HepG2 (cell line): ENCODE measurements at regions not wholly inside any gene's neighbourhood (a gene's known extent, or its start where the extent isn't known, plus 50 kb on each side); places are given as distances from the start of the nearest gene placed in this dataset.

Source experiments
- ATAC-seq: fragments of 200-7000 bp; cut with Tn5 transposase; 3 replicates; pipeline ENCODE4 v1.9.1; 2020; ENCODE audit warnings: mild to moderate bottlenecking, moderate library complexity
- BruUV-seq: library from RNA; stranded (reverse); fragments of 400-500 nt; replicated peaks from 2 replicates; lab custom pipeline; 2021; lab: Mats Ljungman, UMichigan
- CTCF ChIA-PET: fragments of 300-600 bp; formaldehyde crosslinking; extraction: SDS; loops from one replicate; lab custom pipeline; 2021; ENCODE audit warnings: low total read pairs, inconsistent platforms, low intra/inter-chr PET ratio; lab: Yijun Ruan, JAX
- POLR2A ChIA-PET: fragments of 350-600 bp; sonication (Branson Sonifier 250); formaldehyde crosslinking; loops from one replicate; lab custom pipeline; 2020; ENCODE audit warnings: antibody characterized with exemption, inconsistent platforms; lab: Yijun Ruan, JAX
- DNase-seq: peaks from one replicate; pipeline ENCODE4 v3.0.0-alpha.2; 2015; ENCODE audit warnings: low spot score
- FAIRE-seq: peaks from 3 replicates; lab custom pipeline; 2011; peaks lifted over from hg19 to GRCh38; lab: Jason Lieb, UNC
- H2AFZ ChIP-seq: one replicate; pipeline ENCODE4 v1.6.1; 2011; ENCODE audit warnings: low read length, inconsistent platforms
- H3K27ac ChIP-seq: fragments of 300-600 bp; 3 replicates; pipeline ENCODE4 v1.8.0; 2011; ENCODE audit warnings: mixed run types, mild to moderate bottlenecking, mixed read lengths, low read length, inconsistent platforms; ENCODE audit not compliant: insufficient read depth; ENCODE audit errors: extremely low read length
- H3K27me3 ChIP-seq, 2 experiments: fragments of 200-600 bp in 1 of 2; 2 replicates in 1 of 2; 3 replicates in 1 of 2; pipeline versions ENCODE4 v1.6.0 to v1.8.0; 2011; ENCODE audit warnings: low read length in 2 of 2, mild to moderate bottlenecking in 2 of 2, moderate library complexity in 2 of 2, inconsistent platforms in 1 of 2; ENCODE audit not compliant: insufficient read depth in 2 of 2, control insufficient read depth in 1 of 2
- H3K36me3 ChIP-seq, 2 experiments: fragments of 200-600 bp in 1 of 2; replicated peaks in 1 of 2; 2 replicates in 1 of 2; 3 replicates in 1 of 2; pipeline versions ENCODE4 v1.5.1 to v1.8.0; 2011; ENCODE audit warnings: low read length in 2 of 2, inconsistent platforms in 1 of 2; ENCODE audit not compliant: insufficient read depth in 2 of 2, control insufficient read depth in 1 of 2
- H3K4me1 ChIP-seq: 2 replicates; pipeline ENCODE4 v1.5.1; 2012; ENCODE audit warnings: low read length, inconsistent platforms; ENCODE audit not compliant: insufficient read depth
- H3K4me2 ChIP-seq: 2 replicates; pipeline ENCODE4 v1.6.0; 2011; ENCODE audit warnings: low read depth, low read length, inconsistent platforms
- H3K4me3 ChIP-seq, 3 experiments: fragments of 200-600 bp in 1 of 3; sonication (generic), shearing (Covaris generic) in 1 of 3; replicated peaks in 1 of 3; 2 replicates each; pipeline ENCODE4 v1.5.1; 2011 to 2016; ENCODE audit warnings: low read length in 3 of 3, inconsistent platforms in 2 of 3, low read depth in 2 of 3, mild to moderate bottlenecking in 2 of 3, control low read depth in 1 of 3, mixed read lengths in 1 of 3; ENCODE audit not compliant: insufficient read depth in 1 of 3
- H3K79me2 ChIP-seq: one replicate; pipeline ENCODE4 v1.6.1; 2011; ENCODE audit warnings: low read length, inconsistent platforms; ENCODE audit not compliant: insufficient read depth
- H3K9ac ChIP-seq: 2 replicates; pipeline ENCODE4 v1.6.0; 2011; ENCODE audit warnings: mild to moderate bottlenecking, low read depth, low read length, inconsistent platforms; ENCODE audit not compliant: insufficient read depth
- H3K9me3 ChIP-seq: 2 replicates; pipeline ENCODE4 v1.5.1; 2012; ENCODE audit warnings: mild to moderate bottlenecking, low read length
- H4K20me1 ChIP-seq: 2 replicates; pipeline ENCODE4 v1.6.0; 2011; ENCODE audit warnings: inconsistent platforms, mild to moderate bottlenecking, low read length, moderate library complexity; ENCODE audit not compliant: insufficient read depth
- AGO1 ChIP-seq: fragments of 200-400 bp; formaldehyde crosslinking; IDR thresholded peaks from 2 replicates; pipeline ENCODE4 v1.6.1; 2017; ENCODE audit warnings: mild to moderate bottlenecking, low read depth, low read length, moderate library complexity; ENCODE audit not compliant: poor library complexity, severe bottlenecking
- EED ChIP-seq: sonication (generic); formaldehyde crosslinking; IDR thresholded peaks from 2 replicates; pipeline ENCODE4 v1.5.0; 2020; ENCODE audit warnings: mild to moderate bottlenecking, missing genetic modification reagents
- HMGXB3 ChIP-seq: sonication (generic); formaldehyde crosslinking; IDR thresholded peaks from 2 replicates; pipeline ENCODE4 v1.4.0; 2020; ENCODE audit warnings: missing genetic modification reagents, borderline replicate concordance
- MED1 ChIP-seq: sonication (generic); formaldehyde crosslinking; IDR thresholded peaks from 2 replicates; pipeline ENCODE4 v1.4.0; 2020; ENCODE audit warnings: missing genetic modification reagents
- MXI1 ChIP-seq: IDR thresholded peaks from 3 replicates; pipeline ENCODE4 v1.6.1; 2012; ENCODE audit warnings: low read depth, low read length, inconsistent platforms, borderline replicate concordance
- PAWR ChIP-seq: sonication (generic); formaldehyde crosslinking; IDR thresholded peaks from 2 replicates; pipeline ENCODE4 v1.4.0; 2020; ENCODE audit warnings: missing genetic modification reagents, mild to moderate bottlenecking, borderline replicate concordance
- SYNCRIP ChIP-seq: fragments of 200-400 bp; formaldehyde crosslinking; IDR thresholded peaks from 2 replicates; pipeline ENCODE4 v1.6.1; 2018; ENCODE audit warnings: mild to moderate bottlenecking, low read depth, low read length; ENCODE audit not compliant: insufficient read depth
- TCF7L2 ChIP-seq: IDR thresholded peaks from 2 replicates; pipeline ENCODE4 v1.6.1; 2011; ENCODE audit warnings: mild to moderate bottlenecking, low read depth, low read length, moderate library complexity
- TERF1 ChIP-seq: sonication (generic); formaldehyde crosslinking; IDR thresholded peaks from 2 replicates; pipeline ENCODE4 v1.8.0; 2022; ENCODE audit warnings: mild to moderate bottlenecking, missing genetic modification reagents, moderate library complexity
- THRA ChIP-seq: sonication (generic); formaldehyde crosslinking; IDR thresholded peaks from 2 replicates; pipeline ENCODE4 v1.4.0; 2020; ENCODE audit warnings: missing genetic modification reagents, borderline replicate concordance
- TOE1 ChIP-seq: sonication (generic); formaldehyde crosslinking; IDR thresholded peaks from 2 replicates; pipeline ENCODE4 v1.4.0; 2020; ENCODE audit warnings: mild to moderate bottlenecking, missing genetic modification reagents
- ZNF343 ChIP-seq: sonication (generic); formaldehyde crosslinking; IDR thresholded peaks from 2 replicates; pipeline ENCODE4 v1.4.0; 2020; ENCODE audit warnings: mild to moderate bottlenecking, missing genetic modification reagents
- ZNF431 ChIP-seq: sonication (generic); formaldehyde crosslinking; IDR thresholded peaks from 2 replicates; pipeline ENCODE4 v1.9.0; 2022; ENCODE audit warnings: missing genetic modification reagents, low read depth, mild to moderate bottlenecking, borderline replicate concordance
- ZNF660 ChIP-seq: sonication (generic); formaldehyde crosslinking; IDR thresholded peaks from 2 replicates; pipeline ENCODE4 v1.5.1; 2020; ENCODE audit warnings: mild to moderate bottlenecking, low read depth, missing genetic modification reagents, borderline replicate concordance
- ZNF790 ChIP-seq: sonication (generic); formaldehyde crosslinking; IDR thresholded peaks from 2 replicates; pipeline ENCODE4 v1.8.0; 2022; ENCODE audit warnings: missing genetic modification reagents, mild to moderate bottlenecking, borderline replicate concordance
- WGBS: methylation state at CpG from one replicate; pipeline ENCODE4 v1.1.6; 2017; ENCODE audit warnings: low lambda C conversion rate; 5-methylcytosine and 5-hydroxymethylcytosine counted together
- in situ Hi-C: cut with HindIII; loops from 2 replicates; pipeline ENCODE4 v1.10.0; 2017; ENCODE audit warnings: low pct_unique_long_range_greater_than_20kb; ENCODE audit not compliant: extremely low pct_ligation_motif_present
- intact Hi-C: fragments of 100-400 bp; cut with micrococcal nuclease; formaldehyde crosslinking; loops from one replicate; pipeline ENCODE4 v1.10.0; 2022; ENCODE audit not compliant: unreplicated experiment

GRCh38 chr13:39835253-39835652 lies 179.8 kb downstream of the COG6 start:
- H3K4me3 ChIP-seq: no peak overlapping the region
- POLR2A ChIA-PET: no interaction called here
- TF ChIP-seq EED (CRISPR knock-in tag) (no peak), ZNF660 (CRISPR knock-in tag) (no peak), TERF1 (CRISPR knock-in tag) (no peak), HMGXB3 (CRISPR knock-in tag) (no peak), AGO1 (no peak), SYNCRIP (no peak), MXI1 (no peak), TCF7L2 (no peak), TOE1 (no peak), PAWR (no peak), MED1 (CRISPR knock-in tag) (no peak), ZNF790 (CRISPR knock-in tag) (no peak), ZNF431 (CRISPR knock-in tag) (no peak), ZNF343 (CRISPR knock-in tag) (no peak), THRA (CRISPR knock-in tag) (no peak)

More at GRCh38 chr13:39835253-39835652, 179.8 kb downstream of the COG6 start:
- no peaks in the 10 kb centered on the region for H3K36me3 ChIP-seq
- WGBS: 8% methylated on average over 7 of the region's 7 CpGs
- peaks cover 0 to 4% of the 10 kb centered on the region in 2 experiments; a peak in 1 of 5 replicates for H3K27me3 ChIP-seq
- no peak overlapping the region for H2AFZ ChIP-seq
- H3K9me3 ChIP-seq: no peaks in the 10 kb centered on the region
- H3K27ac ChIP-seq: no peak overlapping the region
- ATAC-seq (peak; percentile 45; the same call in 1 of the 3 replicates), FAIRE-seq (no peak), DNase-seq (no peak)
- intact Hi-C loops (no loop called here), in situ Hi-C loops (no loop called here)
- no peak overlapping the region; the same call in 1 of the 2 replicates for H3K4me2 ChIP-seq
- BruUV-seq: no TSS peak
- H3K9ac ChIP-seq: no peak overlapping the region
- H3K79me2 ChIP-seq: no peaks in the 10 kb centered on the region
- CTCF ChIA-PET: no interaction called here
- H4K20me1 ChIP-seq: no peaks in the 10 kb centered on the region
- no peaks in the 10 kb centered on the region for H3K4me1 ChIP-seq
